Gastroesophageal sphincter (tissue), 4 donors: ENCODE measurements at regions not wholly inside any gene's neighbourhood (a gene's known extent, or its start where the extent isn't known, plus 50 kb on each side); places are given as distances from the start of the nearest gene placed in this dataset.

ENCODE experiments used
- ATAC-seq: fragments of 150-250 bp; one replicate; pipeline ENCODE4 v1.9.1; 2016; ENCODE audit warnings: mild to moderate bottlenecking, moderate library complexity
- H3K27ac ChIP-seq, 4 donors: fragments of 200-600 bp; sonication (generic) in 3 of 4; 1 replicate in 3 of 4; 2 replicates in 1 of 4; pipeline ENCODE4 v1.5.1; 2016 to 2019
- H3K27me3 ChIP-seq: fragments of 200-600 bp; sonication (generic); one replicate; pipeline ENCODE4 v1.5.1; 2019
- H3K36me3 ChIP-seq, 2 donors: fragments of 200-600 bp; sonication (generic); one replicate each; pipeline ENCODE4 v1.5.1; 2019; ENCODE audit warnings: control low read depth in 1 of 2
- H3K4me1 ChIP-seq, 3 donors: fragments of 200-600 bp; sonication (generic); 1 replicate in 2 of 3; 2 replicates in 1 of 3; pipeline ENCODE4 v1.5.1; 2016 to 2019; ENCODE audit warnings: control low read depth in 2 of 3
- H3K4me3 ChIP-seq, 2 donors: fragments of 200-600 bp; sonication (generic); one replicate each; pipeline ENCODE4 v1.5.1; 2019; ENCODE audit warnings: mild to moderate bottlenecking in 1 of 2, moderate library complexity in 1 of 2
- H3K9me3 ChIP-seq, 3 donors: fragments of 200-600 bp; sonication (generic); one replicate each; pipeline ENCODE4 v1.5.1; 2017 to 2019; ENCODE audit warnings: control low read depth in 2 of 3
- EP300 ChIP-seq: sonication (generic); formaldehyde crosslinking; IDR thresholded peaks from one replicate; pipeline ENCODE4 v1.6.1; 2017; ENCODE audit warnings: antibody characterized with exemption, mild to moderate bottlenecking
- POLR2A ChIP-seq, 2 donors: fragments of 450-650 bp; IDR thresholded peaks; one replicate each; pipeline ENCODE4 v1.6.1; 2017; ENCODE audit warnings: antibody characterized with exemption in 2 of 2, mild to moderate bottlenecking in 2 of 2, moderate library complexity in 1 of 2
- POLR2AphosphoS5 ChIP-seq: sonication (generic); formaldehyde crosslinking; IDR thresholded peaks from one replicate; pipeline ENCODE4 v1.6.1; 2017; ENCODE audit warnings: antibody characterized with exemption
- WGBS, 2 donors: methylation state at CpG; one replicate each; pipeline ENCODE4 v1.1.5; 2018; ENCODE audit warnings: low coverage in 1 of 2; 5-methylcytosine and 5-hydroxymethylcytosine counted together
- TF ChIP-seq, protein P1 (sequence below), 4 experiments: fragments of 200-600 bp in 2 of 4; fragments of 450-650 bp in 2 of 4; sonication (generic) in 1 of 4; IDR thresholded peaks; one replicate each; pipeline ENCODE4 v1.5.1; 2017 to 2019; ENCODE audit warnings: antibody characterized with exemption in 4 of 4, mild to moderate bottlenecking in 2 of 4, moderate library complexity in 2 of 4

DNA sequence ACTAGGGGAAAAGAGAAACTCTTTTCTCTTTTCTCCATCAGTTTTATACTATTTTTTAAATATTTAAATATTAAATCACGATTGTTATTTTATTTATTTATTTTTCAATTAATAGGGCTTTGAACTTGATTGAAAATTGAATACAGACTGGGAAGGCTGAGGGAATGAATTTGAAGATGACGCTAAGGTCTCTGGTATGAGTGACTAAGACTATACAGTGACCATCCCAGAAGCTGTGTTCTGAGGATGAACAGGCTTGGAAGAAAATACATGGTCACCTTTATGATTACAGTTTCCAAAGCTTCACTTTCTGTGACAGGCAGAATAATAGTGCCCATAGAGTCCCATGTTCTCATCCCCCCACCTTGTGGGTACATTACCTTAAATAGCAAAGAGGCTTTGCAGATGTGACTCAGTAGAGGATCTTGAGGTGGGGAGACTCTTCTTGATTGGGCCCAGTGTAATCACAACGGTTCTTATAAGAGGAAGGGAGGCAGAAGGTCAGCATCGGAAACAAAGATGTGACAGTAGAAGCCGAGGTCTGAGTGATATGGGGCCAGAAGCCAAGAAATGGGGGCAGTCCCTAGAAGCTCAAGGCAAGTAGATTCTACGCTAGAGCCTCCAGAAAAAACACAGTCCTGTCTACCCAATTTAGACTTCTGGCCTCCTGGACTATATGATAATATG lies 51.0 kb upstream of the LPP start:
- TF ChIP-seq POLR2AphosphoS5: no peak
- TF ChIP-seq POLR2A (IDR thresholded peaks at IDR 0.05): no peak
- no peaks in the 10 kb centered on the region for H3K36me3 ChIP-seq
- H3K27ac ChIP-seq: no peak overlapping the region
- no peaks in the 10 kb centered on the region for H3K4me1 ChIP-seq
- peaks cover 0 to 11% (median 0%) of the 10 kb centered on the region in 3 donors for H3K9me3 ChIP-seq
- no peak for ATAC-seq
- H3K4me3 ChIP-seq: no peak overlapping the region
- H3K27me3 ChIP-seq: no peaks in the 10 kb centered on the region
- 91% methylated on average over 4 to 6 of the region's 6 CpGs for WGBS, 2 donors

DNA sequence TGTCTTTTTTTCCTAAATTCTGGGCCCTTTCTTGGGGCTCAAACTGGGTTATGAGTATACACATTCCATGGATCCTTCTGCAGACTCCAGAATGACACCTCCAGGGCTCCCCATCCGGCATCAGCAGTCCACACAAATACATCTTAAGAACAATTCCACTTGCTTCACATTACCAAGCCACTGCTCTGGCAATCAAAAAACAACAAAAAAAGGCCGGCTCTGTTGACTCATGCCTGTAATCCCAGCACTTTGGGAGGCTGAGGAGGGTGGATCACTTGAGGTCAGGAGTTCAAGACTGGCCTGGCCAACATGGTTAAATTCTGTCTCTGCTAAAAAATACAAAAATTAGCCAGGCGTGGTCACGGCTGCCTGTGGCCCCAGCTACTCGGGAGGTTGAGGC lies 49.9 kb upstream of the LPP start:
- H3K4me1 ChIP-seq: no peaks in the 10 kb centered on the region
- peaks cover 0 to 11% (median 0%) of the 10 kb centered on the region in 3 donors for H3K9me3 ChIP-seq
- H3K27ac ChIP-seq: no peak overlapping the region
- ATAC-seq: no peak
- no peaks in the 10 kb centered on the region for H3K36me3 ChIP-seq
- WGBS, 2 donors: 85 to 94% methylated on average over 4 of the region's 5 CpGs
- no peaks in the 10 kb centered on the region for H3K27me3 ChIP-seq
- no peak overlapping the region for H3K4me3 ChIP-seq
- TF ChIP-seq EP300: no peak
- no peak for TF ChIP-seq POLR2AphosphoS5
- TF ChIP-seq, protein P1, sequence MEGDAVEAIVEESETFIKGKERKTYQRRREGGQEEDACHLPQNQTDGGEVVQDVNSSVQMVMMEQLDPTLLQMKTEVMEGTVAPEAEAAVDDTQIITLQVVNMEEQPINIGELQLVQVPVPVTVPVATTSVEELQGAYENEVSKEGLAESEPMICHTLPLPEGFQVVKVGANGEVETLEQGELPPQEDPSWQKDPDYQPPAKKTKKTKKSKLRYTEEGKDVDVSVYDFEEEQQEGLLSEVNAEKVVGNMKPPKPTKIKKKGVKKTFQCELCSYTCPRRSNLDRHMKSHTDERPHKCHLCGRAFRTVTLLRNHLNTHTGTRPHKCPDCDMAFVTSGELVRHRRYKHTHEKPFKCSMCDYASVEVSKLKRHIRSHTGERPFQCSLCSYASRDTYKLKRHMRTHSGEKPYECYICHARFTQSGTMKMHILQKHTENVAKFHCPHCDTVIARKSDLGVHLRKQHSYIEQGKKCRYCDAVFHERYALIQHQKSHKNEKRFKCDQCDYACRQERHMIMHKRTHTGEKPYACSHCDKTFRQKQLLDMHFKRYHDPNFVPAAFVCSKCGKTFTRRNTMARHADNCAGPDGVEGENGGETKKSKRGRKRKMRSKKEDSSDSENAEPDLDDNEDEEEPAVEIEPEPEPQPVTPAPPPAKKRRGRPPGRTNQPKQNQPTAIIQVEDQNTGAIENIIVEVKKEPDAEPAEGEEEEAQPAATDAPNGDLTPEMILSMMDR (IDR thresholded peaks at IDR 0.05): no peak
- no peak for TF ChIP-seq POLR2A (IDR thresholded peaks at IDR 0.05)
